Embryonic facial prominence (tissue), 1 donor: ENCODE measurements at regions not wholly inside any gene's neighbourhood (a gene's known extent, or its start where the extent isn't known, plus 50 kb on each side); places are given as distances from the start of the nearest gene placed in this dataset.
"Not testable (repeated sequence)": the region's sequence is repeated elsewhere in the genome, so short reads cannot be mapped to it uniquely, and the experiment has no call there.

Source experiments
- DNase-seq: peaks from one replicate; pipeline ENCODE4 v3.0.0-alpha.2; 2016; ENCODE audit errors: extremely low spot score

DNA sequence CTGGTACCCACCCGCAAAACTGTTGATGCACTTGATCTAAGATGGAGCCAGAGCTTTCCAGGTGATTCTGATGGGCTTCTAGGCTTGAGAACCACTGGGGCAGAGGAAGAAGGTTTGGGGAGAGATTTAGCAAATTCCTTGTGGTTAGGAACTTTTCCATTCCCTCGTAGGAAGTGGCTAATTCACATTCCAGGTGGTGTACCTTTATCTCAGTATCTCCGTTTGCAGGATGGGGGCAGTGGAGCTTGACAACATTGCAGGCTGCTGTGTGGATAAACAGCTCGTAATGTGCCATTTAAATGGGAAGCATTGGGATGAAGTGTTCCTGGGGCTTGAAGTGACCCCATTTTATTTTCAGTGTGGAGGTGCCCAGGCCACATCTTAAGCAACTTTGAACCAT, 172.9 kb upstream of the IL12B start:
- no peak for DNase-seq

DNA sequence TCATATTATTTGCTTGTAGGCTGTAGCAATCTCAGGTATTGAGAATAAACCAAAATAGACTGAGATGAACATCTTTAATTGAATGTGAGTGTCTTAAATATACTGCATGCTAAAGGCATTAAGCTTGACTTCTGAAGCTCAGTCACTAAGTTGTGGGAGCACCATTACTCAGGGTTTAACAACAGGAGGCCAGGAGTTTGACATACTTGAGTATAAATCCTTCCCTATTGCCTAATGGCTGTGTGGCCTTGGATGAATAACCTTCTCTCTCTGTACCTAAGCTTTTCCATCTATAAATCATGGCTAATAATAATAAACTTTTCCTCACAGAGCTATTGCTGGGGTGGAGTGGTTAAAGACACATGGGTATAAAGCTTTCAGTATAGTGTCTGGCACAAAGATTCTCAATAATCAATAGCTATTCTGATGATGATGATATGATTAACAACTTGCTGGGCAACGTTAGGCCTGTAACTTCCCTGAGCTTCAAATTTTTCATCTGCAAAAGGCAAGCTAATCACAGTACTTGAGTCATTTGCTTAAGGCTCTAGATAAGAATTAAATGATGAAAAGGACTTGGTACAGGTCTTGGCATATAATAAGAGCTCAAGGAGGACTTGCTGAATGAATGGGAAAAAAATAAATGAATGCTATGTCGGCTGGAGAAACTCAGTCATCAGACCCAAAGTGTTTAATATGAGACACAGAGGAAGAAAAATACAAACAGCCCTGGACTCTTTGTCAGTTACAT, 174.0 kb upstream of the IL12B start:
- no peak for DNase-seq

DNA sequence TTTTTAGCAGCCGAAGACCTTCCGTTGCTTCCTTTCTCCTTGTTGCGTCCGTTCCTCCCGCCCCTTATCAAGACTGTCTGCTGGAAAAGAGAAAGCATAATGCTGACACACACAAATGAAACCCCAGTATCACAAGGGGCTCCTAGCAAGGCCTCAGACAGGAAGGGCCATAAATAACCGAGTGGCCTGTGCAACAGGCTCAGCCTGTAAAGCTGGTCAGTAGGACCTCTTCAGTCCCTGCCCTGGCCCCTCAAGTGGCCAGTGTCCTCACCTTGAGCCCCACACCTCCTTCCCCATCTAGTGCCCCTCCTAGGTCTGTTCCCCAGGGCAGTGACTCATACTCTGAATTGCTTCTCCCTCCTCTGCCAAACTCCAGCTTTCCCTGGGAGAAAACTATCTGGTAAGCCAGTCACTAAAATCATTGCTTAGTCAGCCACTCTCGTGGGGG, 174.6 kb upstream of the IL12B start:
- no peak for DNase-seq

DNA sequence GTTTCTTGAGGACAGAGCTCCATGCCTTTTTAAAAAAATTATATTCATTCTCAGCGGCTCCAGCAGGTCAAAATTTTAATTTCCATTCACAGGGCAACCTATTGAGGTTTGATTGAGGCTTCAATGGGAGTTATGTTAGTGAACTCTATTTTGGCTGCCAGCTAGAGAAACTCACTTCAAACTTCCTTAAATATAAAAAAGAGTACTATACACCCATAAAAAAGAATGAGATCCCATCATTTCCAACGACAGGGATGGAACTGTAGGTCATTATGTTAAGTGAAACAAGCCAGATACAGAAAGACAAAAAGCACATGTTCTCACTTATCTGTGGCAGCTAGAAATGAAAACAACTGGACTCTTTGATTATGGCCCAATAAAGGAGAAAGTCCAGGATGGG, 176.8 kb upstream of the IL12B start:
- DNase-seq = no peak

DNA sequence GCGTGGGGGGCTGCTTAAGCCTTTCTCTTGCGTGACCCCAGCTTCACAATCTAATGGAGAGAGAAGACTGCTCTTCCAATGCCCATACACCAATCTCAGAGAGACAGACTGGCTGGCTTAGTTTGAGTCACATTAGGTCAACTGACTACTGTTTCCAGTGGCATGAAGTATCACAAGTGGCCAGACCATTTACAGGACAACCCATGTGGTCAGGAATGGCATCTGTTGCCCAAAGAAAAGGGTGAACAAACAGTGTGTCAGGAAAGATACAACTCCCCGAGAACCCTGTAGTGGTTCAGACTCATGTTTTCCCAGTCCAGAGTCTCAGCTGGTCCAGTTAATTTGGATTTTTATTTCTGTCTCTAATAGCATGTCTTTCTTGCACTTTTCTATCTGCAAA, 177.4 kb upstream of the IL12B start:
- DNase-seq = no peak

DNA sequence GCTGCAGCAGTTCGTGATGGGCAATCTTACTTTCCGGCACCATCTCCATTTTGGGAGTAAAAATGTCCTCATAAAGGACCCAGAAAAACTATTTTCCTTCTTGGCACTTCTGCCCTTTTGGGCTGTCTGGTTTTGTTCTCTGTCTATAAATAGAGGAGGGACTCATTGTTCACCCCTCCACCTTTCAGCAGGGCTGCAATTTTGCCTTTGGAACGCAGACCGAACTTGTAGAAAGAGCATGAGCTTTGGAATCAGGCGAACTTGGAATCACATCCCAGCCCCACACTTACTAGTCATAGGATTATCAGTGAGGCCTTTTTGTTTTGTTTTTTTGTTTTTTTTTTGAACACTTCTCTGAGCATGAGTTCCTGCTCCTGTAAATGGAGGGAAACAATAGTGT, 178.1 kb upstream of the IL12B start:
- no peak for DNase-seq

DNA sequence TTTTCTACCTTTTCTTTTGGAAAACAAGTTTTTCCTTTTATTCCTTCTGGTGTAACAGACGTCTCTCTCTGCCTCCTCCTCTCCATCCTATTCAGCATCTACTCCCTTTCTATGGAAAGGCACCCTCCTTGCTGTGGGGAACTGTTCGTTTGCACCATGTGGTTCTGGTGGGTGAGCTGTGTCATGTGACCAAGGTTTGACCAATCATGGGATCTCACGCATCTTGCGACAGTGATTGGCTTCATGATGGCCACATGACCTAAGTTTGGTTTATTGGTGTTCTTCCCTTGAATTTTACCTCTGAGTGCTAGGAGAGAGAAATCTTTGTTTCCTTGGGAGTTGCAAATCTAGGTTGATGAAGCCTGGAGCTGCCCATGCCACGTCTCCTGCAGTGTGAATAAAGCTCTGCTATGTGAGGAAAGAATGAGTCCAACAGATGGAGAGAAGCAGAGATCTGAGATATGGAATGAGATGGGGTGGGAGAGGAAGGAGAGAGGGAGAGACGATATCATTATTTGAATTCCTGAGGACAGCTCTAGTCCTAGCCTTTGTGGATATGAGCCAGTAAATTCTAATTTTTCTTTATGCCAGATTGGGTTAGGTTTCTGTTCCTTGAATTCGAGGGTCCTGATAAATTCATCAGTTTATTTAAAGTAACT, 178.8 kb upstream of the IL12B start:
- DNase-seq = no peak

DNA sequence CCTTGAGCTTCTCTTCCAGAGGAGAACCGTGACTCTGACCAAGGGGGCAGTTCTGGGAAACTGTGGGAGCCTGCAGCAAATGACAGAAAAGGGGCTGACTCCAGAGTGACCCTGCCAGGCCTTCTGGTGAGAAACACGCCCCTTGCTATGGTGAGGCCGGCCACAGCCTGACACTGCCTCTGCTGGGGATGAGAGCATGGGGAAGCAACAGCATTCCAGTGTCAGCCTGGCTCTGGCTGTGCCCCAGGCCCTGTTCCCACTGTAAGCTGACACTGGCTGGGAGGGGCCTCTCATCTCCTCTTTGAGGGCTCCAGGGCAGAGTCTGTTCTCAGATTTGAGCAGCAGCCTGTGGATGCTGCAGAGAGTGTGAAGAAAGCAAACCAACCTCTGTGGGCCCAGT, 180.0 kb upstream of the IL12B start:
- DNase-seq = no peak

DNA sequence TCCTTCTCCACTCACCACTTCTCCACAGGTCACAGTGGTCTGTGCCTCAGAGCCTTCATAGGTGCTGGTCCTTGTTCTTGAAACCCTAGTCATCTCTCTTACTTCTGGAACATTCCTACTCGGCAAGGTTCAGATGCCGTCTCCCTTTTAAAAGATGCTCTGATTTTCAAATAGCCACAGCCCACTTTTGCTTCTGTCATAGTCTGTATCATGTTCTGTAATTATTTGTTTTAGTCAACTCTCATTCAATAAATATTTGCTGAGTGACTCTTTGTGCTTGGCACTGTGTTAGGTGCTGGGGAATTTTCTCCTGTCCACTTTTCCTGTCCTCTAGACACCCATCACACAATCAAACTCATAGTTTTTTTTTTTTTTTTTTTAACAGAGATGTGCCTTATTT, 181.3 kb upstream of the IL12B start:
- DNase-seq = no peak

DNA sequence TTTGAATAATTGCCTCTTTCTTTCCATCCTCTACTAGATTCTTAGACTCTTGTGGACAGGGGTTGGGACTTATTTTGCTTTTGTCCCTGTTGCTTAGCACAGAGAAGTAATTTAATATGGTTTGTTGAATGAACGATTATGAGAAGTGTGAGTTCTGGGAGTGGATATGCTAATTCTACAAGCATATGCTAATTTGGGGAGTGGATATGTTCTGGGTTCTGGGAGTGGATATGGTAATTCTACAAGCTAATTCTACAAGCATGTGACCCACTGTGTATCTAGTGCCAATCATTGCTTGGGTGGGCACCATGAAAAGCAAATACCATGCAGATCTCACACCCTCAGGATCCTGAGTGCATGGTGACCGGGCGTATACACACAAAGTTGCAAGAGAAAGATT, 181.8 kb upstream of the IL12B start:
- no peak for DNase-seq

DNA sequence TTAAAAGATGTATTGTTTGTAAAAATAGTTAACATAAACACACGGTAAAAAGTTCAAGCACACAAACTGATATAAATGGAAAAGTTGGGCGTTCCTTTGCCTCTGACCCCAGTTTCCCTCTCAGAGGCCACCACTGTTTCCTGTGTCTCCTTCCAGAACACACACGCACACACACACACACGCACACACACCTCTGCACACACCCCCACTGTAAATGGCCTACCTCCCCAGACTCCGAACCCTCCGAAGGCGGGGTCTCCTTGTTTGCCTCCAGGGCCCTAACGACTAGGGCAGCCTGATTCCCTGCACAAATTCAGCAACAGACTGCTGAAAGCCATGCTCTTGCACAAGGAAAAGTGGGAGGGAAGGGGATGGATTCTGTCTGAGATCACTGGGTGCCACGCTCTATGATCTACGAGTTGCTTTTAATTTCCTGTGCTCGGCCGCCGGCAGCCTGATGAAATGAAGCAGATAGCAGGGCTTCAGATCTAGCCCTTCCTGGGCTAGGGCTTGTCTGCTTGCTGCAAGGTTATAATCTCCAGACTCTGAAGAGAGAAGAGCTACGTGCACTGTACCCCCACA, 184.0 kb upstream of the IL12B start:
- DNase-seq = no peak

DNA sequence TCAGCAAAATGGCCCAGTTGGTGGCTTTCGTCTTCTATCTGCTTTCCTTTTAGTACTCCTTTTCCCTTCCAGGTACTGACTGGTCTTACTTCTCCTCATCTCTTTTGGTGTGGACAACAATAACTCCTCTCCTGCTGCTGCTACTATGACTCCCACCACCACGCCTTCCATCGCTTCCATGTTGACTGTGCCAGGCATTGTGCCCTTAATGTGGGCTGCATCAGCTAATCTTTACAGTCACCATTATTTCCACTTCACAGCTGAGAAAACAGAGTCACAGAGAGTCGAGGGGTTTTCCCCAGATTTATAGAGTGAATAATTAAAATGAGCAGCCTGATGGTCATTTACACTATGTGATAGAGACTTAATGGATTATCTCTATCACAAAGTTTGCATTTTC, 184.9 kb upstream of the IL12B start:
- DNase-seq = no peak

DNA sequence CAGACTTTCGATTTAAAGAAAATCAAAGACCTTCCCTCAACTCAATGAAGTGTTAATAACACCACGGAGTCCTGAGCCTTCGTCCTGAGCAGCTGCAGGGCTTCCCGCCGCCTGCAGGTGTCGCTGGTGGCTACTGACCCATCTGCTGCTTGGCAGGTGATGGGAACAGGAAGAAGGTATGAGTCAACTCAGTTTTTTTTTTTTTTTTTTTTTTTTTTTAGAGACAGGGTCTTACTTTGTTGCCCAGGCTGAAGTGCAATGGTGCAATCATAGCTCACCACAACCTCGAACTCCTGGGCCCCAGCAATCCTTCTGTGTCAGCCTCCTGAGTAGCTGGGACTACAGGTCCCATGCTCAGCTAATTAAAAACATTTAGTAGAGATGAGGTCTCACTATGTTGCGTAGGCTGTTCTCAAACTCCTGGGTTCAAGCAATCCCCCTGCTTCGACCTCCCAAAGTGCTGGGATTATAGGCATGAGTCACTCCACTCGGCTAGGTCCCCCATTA, 185.7 kb upstream of the IL12B start:
- DNase-seq = no peak

DNA sequence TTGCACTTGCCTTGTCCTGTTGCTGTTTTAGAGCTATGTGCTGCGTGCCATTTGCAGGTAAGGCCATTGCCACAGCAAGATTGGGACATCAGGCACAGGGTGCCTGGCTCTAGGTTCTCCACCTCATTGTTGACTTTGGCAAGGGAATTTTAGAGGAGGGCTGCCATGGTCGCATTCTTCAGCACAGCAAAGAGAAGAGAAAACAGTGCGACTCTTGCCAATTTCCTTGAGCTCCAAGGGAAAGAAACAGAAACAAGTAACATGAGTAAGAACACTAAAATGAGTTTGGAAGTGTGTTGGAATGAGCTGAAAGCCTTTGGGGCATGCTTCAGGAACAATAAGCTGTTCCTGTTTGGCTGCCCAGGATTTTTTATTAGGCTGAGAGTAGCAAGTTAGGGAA, 188.1 kb upstream of the IL12B start:
- no peak for DNase-seq

DNA sequence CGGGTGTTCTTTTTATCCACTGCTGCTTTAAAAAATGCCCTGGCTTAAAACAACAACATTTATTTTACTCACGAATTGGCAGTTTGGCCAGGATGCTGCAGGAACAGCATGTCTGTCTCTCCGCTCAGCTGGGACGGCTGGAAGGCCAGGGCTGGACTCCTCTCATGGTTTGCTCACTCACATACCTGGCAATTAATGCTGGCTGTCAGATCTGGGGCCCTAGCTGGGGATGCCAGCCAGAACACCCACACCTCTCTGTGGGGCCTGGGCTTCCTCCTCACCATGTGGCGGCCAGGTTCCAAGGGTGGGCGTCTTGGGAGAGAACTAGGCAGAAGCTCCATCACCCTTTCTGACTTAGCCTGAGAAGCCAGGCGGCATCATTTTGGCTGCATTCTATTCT, 189.1 kb upstream of the IL12B start:
- no peak for DNase-seq

DNA sequence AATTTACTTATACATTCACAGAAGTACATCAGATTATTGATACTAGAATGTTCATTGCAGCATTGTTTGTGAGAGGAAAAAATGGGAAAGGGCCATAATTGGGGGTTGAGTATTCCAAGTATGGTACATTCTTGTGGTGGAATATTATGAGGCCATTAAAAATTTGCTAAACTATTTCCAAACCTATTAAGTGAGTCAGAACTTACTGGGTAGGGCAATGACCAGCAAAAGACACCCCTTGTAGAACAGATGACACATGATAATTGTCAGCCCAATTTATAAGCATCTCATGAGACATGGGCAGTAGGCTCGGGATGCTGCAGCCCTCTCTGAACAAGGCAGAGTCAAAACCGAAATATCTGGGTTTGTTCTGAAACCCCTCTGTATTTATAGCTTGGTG, 192.6 kb upstream of the IL12B start:
- DNase-seq = no peak

DNA sequence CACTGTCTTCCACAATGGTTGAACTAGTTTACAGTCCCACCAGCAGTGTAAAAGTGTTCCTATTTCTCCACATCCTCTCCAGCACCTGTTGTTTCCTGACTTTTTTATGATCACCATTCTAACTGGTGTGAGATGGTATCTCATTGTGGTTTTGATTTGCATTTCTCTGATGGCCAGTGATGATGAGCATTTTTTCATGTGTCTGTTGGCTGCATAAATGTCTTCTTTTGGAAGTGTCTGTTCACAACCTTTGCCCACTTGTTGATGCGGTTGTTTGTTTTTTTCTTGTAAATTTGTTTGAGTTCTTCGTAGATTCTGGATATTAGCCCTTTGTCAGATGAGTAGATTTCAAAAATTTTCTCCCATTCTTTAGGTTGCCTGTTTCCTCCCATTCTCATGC, 194.0 kb upstream of the IL12B start:
- DNase-seq = not testable (repeated sequence)

DNA sequence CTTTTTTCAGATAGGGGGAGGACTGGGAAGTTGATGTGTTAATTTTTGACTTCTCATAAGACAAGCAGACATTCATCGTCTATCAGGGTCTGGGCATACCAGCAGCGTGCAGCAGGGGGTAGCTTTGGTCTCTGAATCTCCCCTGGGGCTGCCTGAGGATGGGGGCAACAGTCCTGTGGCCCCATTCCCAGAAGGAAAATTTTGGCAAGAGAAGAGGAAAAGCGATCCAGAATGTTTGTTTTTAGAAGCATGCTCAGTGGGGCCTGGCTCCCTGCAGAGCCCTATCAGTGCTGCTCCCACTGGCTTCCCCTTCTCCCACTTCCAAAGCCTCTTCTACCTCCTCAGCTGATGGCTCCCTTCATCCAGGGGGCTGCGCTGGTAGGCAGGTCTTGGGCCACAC, 194.8 kb upstream of the IL12B start:
- DNase-seq = no peak

DNA sequence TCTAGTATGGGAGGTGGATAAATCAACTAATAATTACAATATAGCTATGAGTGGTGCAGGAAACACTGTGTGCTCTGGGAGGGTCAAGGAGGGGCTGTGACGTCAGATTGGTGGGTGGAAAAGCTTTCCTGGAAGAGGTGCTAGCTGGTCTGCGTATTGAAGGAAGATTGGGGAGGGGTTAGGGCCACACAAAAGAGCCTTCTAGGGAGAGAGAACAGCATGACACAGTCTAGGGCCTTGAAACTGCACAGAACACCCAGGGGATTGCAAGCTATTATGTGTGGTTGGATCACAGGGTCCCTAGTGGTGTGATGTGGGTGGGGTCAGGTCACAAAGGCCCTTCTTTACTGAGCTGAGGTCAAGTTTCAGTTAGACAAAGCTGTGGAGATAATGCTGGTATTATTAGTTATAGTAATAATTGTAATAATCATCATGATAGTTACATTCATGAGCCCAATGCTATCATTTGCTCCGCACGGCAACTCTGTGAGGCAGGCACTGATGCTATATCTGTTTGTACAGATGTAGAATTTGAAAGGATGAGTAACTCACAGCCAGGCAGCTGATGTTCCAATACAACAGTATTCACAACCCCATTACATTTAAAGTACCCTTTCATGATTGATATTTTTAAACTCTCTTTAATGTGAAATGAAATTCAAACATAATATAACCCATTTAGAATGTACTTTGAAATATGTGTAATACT, 197.4 kb upstream of the IL12B start:
- DNase-seq = no peak

DNA sequence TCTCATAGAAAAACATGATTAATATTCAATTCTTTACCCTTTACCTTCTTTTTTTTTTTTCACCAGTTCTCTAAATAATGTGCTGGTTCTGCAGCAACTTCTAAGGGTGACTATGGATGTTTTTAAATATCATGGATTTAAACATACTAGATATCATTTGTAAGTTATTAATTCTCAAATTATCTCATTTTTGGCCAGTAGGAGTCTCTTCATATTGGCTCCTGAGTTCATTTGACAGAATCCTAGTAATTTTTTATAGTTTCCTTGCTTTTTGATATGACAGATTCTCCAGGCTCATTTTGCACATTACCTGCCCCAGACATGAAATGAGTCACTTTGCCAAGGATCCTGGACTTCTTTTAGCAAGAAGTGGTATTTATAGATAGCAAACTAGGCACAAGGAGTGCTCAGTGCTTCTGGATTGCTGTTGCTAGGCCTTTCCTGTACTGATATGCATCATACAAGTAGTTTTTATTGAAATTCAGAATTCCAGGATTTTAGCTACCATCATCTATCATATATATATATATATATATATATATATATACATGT, 201.3 kb upstream of the IL12B start:
- DNase-seq = no peak

DNA sequence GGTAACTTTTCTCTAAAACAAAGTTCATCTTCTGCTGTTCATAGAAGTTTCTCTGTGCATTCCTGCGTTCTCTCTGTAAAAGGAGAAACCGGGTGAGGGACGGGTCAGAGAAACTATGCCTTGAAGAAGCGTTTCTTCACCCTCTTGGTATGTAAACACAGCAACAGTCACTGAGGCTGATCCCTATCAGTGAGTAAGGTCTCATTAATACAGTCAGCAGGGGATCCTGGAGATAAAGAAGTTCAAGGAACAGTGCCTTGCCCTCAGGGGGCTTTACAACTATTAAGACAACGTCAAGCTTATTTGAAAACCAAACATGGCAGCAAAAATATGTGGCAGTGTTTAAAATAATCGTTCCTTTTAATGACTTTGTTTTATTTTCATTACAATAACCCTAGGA, 202.9 kb upstream of the IL12B start:
- no peak for DNase-seq

DNA sequence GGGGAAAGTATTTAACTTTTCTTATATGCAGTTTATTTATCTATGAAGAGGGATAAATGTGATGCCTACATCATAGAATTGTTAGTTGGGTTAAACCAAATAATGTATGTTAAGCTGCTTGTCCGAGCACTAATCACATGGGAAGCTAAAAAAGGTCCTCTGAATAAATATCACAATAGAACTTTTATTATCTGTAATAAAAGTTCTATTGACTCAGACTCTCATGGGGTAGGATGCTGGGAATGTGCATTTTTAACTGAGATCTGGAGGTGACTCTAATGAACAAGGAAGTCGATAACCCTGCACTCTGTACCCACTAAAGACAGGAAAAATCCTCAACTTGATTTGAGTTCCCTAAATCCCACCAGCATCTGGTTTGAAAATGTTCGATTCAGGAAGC, 205.9 kb upstream of the IL12B start:
- no peak for DNase-seq
